HepG2 (cell line): ENCODE measurements at regions not wholly inside any gene's neighbourhood (a gene's known extent, or its start where the extent isn't known, plus 50 kb on each side); places are given as distances from the start of the nearest gene placed in this dataset.

Experiments
- ATAC-seq: fragments of 200-7000 bp; cut with Tn5 transposase; 3 replicates; pipeline ENCODE4 v1.9.1; 2020; ENCODE audit warnings: mild to moderate bottlenecking, moderate library complexity
- BruUV-seq: library from RNA; stranded (reverse); fragments of 400-500 nt; replicated peaks from 2 replicates; lab custom pipeline; 2021; lab: Mats Ljungman, UMichigan
- CTCF ChIA-PET: fragments of 300-600 bp; formaldehyde crosslinking; extraction: SDS; loops from one replicate; lab custom pipeline; 2021; ENCODE audit warnings: low total read pairs, inconsistent platforms, low intra/inter-chr PET ratio; lab: Yijun Ruan, JAX
- POLR2A ChIA-PET: fragments of 350-600 bp; sonication (Branson Sonifier 250); formaldehyde crosslinking; loops from one replicate; lab custom pipeline; 2020; ENCODE audit warnings: antibody characterized with exemption, inconsistent platforms; lab: Yijun Ruan, JAX
- DNase-seq: peaks from one replicate; pipeline ENCODE4 v3.0.0-alpha.2; 2015; ENCODE audit warnings: low spot score
- FAIRE-seq: peaks from 3 replicates; lab custom pipeline; 2011; peaks lifted over from hg19 to GRCh38; lab: Jason Lieb, UNC
- H2AFZ ChIP-seq: one replicate; pipeline ENCODE4 v1.6.1; 2011; ENCODE audit warnings: low read length, inconsistent platforms
- H3K27ac ChIP-seq: fragments of 300-600 bp; 3 replicates; pipeline ENCODE4 v1.8.0; 2011; ENCODE audit warnings: mixed run types, mild to moderate bottlenecking, mixed read lengths, low read length, inconsistent platforms; ENCODE audit not compliant: insufficient read depth; ENCODE audit errors: extremely low read length
- H3K27me3 ChIP-seq, 2 experiments: fragments of 200-600 bp in 1 of 2; 2 replicates in 1 of 2; 3 replicates in 1 of 2; pipeline versions ENCODE4 v1.6.0 to v1.8.0; 2011; ENCODE audit warnings: low read length in 2 of 2, mild to moderate bottlenecking in 2 of 2, moderate library complexity in 2 of 2, inconsistent platforms in 1 of 2; ENCODE audit not compliant: insufficient read depth in 2 of 2, control insufficient read depth in 1 of 2
- H3K36me3 ChIP-seq, 2 experiments: fragments of 200-600 bp in 1 of 2; replicated peaks in 1 of 2; 2 replicates in 1 of 2; 3 replicates in 1 of 2; pipeline versions ENCODE4 v1.5.1 to v1.8.0; 2011; ENCODE audit warnings: low read length in 2 of 2, inconsistent platforms in 1 of 2; ENCODE audit not compliant: insufficient read depth in 2 of 2, control insufficient read depth in 1 of 2
- H3K4me1 ChIP-seq: 2 replicates; pipeline ENCODE4 v1.5.1; 2012; ENCODE audit warnings: low read length, inconsistent platforms; ENCODE audit not compliant: insufficient read depth
- H3K4me2 ChIP-seq: 2 replicates; pipeline ENCODE4 v1.6.0; 2011; ENCODE audit warnings: low read depth, low read length, inconsistent platforms
- H3K4me3 ChIP-seq, 3 experiments: fragments of 200-600 bp in 1 of 3; sonication (generic), shearing (Covaris generic) in 1 of 3; replicated peaks in 1 of 3; 2 replicates each; pipeline ENCODE4 v1.5.1; 2011 to 2016; ENCODE audit warnings: low read length in 3 of 3, inconsistent platforms in 2 of 3, low read depth in 2 of 3, mild to moderate bottlenecking in 2 of 3, control low read depth in 1 of 3, mixed read lengths in 1 of 3; ENCODE audit not compliant: insufficient read depth in 1 of 3
- H3K79me2 ChIP-seq: one replicate; pipeline ENCODE4 v1.6.1; 2011; ENCODE audit warnings: low read length, inconsistent platforms; ENCODE audit not compliant: insufficient read depth
- H3K9ac ChIP-seq: 2 replicates; pipeline ENCODE4 v1.6.0; 2011; ENCODE audit warnings: mild to moderate bottlenecking, low read depth, low read length, inconsistent platforms; ENCODE audit not compliant: insufficient read depth
- H3K9me3 ChIP-seq: 2 replicates; pipeline ENCODE4 v1.5.1; 2012; ENCODE audit warnings: mild to moderate bottlenecking, low read length
- H4K20me1 ChIP-seq: 2 replicates; pipeline ENCODE4 v1.6.0; 2011; ENCODE audit warnings: inconsistent platforms, mild to moderate bottlenecking, low read length, moderate library complexity; ENCODE audit not compliant: insufficient read depth
- GPN1 ChIP-seq: sonication (generic); formaldehyde crosslinking; IDR thresholded peaks from 2 replicates; pipeline ENCODE4 v1.5.1; 2020; ENCODE audit warnings: missing genetic modification reagents, borderline replicate concordance
- JUN ChIP-seq: sonication (generic); formaldehyde crosslinking; IDR thresholded peaks from 2 replicates; pipeline ENCODE4 v1.4.0; 2020; ENCODE audit warnings: mild to moderate bottlenecking, missing genetic modification reagents
- KLF15 ChIP-seq: sonication (generic); formaldehyde crosslinking; IDR thresholded peaks from 2 replicates; pipeline ENCODE4 v1.8.1; 2023; ENCODE audit warnings: borderline replicate concordance, mild to moderate bottlenecking, inconsistent platforms, missing genetic modification reagents, mixed read lengths
- LRRFIP1 ChIP-seq: sonication (generic); formaldehyde crosslinking; conservative IDR thresholded peaks from 2 replicates; pipeline ENCODE4 v1.4.0; 2020; ENCODE audit warnings: missing genetic modification reagents
- MIER3 ChIP-seq: IDR thresholded peaks from 2 replicates; pipeline ENCODE4 v1.6.1; 2016; ENCODE audit warnings: missing compliant biosample characterization, borderline replicate concordance
- RBM22 ChIP-seq: fragments of 200-400 bp; formaldehyde crosslinking; optimal IDR thresholded peaks from 2 replicates; pipeline ENCODE3; 2017; ENCODE audit warnings: mild to moderate bottlenecking, low read length, moderate library complexity
- ZNF484 ChIP-seq: sonication (generic); formaldehyde crosslinking; IDR thresholded peaks from 2 replicates; pipeline ENCODE4 v1.5.1; 2020; ENCODE audit warnings: mild to moderate bottlenecking, low read depth, missing genetic modification reagents, borderline replicate concordance
- ZNF644 ChIP-seq: IDR thresholded peaks from 2 replicates; pipeline ENCODE4 v1.6.1; 2016; ENCODE audit warnings: low read depth
- ZNF713 ChIP-seq: sonication (generic); formaldehyde crosslinking; IDR thresholded peaks from 2 replicates; pipeline ENCODE4 v1.4.0; 2020; ENCODE audit warnings: mild to moderate bottlenecking, missing genetic modification reagents
- ZNF878 ChIP-seq: sonication (generic); formaldehyde crosslinking; IDR thresholded peaks from 2 replicates; pipeline ENCODE4 v1.8.1; 2023; ENCODE audit warnings: mild to moderate bottlenecking, missing genetic modification reagents, moderate library complexity
- WGBS: methylation state at CpG from one replicate; pipeline ENCODE4 v1.1.6; 2017; ENCODE audit warnings: low lambda C conversion rate; 5-methylcytosine and 5-hydroxymethylcytosine counted together
- in situ Hi-C: cut with HindIII; loops from 2 replicates; pipeline ENCODE4 v1.10.0; 2017; ENCODE audit warnings: low pct_unique_long_range_greater_than_20kb; ENCODE audit not compliant: extremely low pct_ligation_motif_present
- intact Hi-C: fragments of 100-400 bp; cut with micrococcal nuclease; formaldehyde crosslinking; loops from one replicate; pipeline ENCODE4 v1.10.0; 2022; ENCODE audit not compliant: unreplicated experiment
- TF ChIP-seq, protein P1 (sequence below): sonication (generic); formaldehyde crosslinking; IDR thresholded peaks from 2 replicates; pipeline ENCODE4 v1.8.0; 2022; ENCODE audit warnings: missing genetic modification reagents, mild to moderate bottlenecking, borderline replicate concordance
- TF ChIP-seq, protein P2 (sequence below): IDR thresholded peaks from 2 replicates; pipeline ENCODE4 v1.6.1; 2016; ENCODE audit warnings: missing compliant biosample characterization, missing genetic modification reagents, borderline replicate concordance
- TF ChIP-seq, protein P3 (sequence below): sonication (generic); formaldehyde crosslinking; IDR thresholded peaks from 2 replicates; pipeline ENCODE4 v1.5.0; 2020; ENCODE audit warnings: missing genetic modification reagents

DNA sequence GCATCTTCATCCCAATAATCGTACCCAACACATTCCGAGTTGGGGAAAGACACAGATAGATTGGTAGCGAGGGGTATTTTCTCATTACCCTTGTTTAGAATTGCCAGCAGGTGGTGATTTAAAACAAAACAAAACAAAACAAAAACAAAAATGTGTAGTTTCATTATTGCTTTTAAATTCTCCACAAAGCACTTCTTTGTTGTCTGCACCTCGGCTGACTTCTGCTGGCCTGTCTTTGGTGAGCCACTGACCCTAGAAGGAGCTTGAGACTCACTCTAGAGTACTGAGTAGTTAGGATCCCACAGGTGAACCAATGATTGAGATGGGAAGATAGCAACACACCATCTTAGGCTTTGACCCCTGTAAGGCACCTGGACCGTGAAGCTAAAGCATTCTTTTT, 105.4 kb upstream of the BET1 start:
- no peak for TF ChIP-seq ZNF644 (CRISPR knock-in tag)
- TF ChIP-seq, protein P1, sequence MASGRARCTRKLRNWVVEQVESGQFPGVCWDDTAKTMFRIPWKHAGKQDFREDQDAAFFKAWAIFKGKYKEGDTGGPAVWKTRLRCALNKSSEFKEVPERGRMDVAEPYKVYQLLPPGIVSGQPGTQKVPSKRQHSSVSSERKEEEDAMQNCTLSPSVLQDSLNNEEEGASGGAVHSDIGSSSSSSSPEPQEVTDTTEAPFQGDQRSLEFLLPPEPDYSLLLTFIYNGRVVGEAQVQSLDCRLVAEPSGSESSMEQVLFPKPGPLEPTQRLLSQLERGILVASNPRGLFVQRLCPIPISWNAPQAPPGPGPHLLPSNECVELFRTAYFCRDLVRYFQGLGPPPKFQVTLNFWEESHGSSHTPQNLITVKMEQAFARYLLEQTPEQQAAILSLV = no peak
- TF ChIP-seq, protein P2, sequence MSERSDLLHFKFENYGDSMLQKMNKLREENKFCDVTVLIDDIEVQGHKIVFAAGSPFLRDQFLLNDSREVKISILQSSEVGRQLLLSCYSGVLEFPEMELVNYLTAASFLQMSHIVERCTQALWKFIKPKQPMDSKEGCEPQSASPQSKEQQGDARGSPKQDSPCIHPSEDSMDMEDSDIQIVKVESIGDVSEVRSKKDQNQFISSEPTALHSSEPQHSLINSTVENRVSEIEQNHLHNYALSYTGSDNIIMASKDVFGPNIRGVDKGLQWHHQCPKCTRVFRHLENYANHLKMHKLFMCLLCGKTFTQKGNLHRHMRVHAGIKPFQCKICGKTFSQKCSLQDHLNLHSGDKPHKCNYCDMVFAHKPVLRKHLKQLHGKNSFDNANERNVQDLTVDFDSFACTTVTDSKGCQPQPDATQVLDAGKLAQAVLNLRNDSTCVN (CRISPR knock-in tag) = no peak
- no peak for TF ChIP-seq ZNF713 (CRISPR knock-in tag)
- TF ChIP-seq KLF15 = no peak
- TF ChIP-seq GPN1 (CRISPR knock-in tag) = no peak
- no peak for TF ChIP-seq MIER3
- TF ChIP-seq, protein P3, sequence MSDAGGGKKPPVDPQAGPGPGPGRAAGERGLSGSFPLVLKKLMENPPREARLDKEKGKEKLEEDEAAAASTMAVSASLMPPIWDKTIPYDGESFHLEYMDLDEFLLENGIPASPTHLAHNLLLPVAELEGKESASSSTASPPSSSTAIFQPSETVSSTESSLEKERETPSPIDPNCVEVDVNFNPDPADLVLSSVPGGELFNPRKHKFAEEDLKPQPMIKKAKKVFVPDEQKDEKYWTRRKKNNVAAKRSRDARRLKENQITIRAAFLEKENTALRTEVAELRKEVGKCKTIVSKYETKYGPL (CRISPR knock-in tag) = no peak
- TF ChIP-seq ZNF878 (CRISPR knock-in tag) = no peak
- no peak for TF ChIP-seq JUN (CRISPR knock-in tag)
- TF ChIP-seq ZNF484 (CRISPR knock-in tag) = no peak
- TF ChIP-seq RBM22 = no peak
- TF ChIP-seq LRRFIP1 (CRISPR knock-in tag) = no peak
- TF ChIP-seq, all 625 proteins: peak for 0
- Histone ChIP-seq H2AFZ (no peak overlapping the region), H3K4me3 (no peak overlapping the region), H3K9me3 (no peaks in the 10 kb centered on the region), H4K20me1 (no peaks in the 10 kb centered on the region), H3K36me3 (no peaks in the 10 kb centered on the region), H3K27ac (no peak overlapping the region), H3K4me1 (no peaks in the 10 kb centered on the region), H3K27me3 (no peaks in the 10 kb centered on the region), H3K4me2 (no peak overlapping the region), H3K9ac (no peak overlapping the region), H3K79me2 (no peaks in the 10 kb centered on the region)
- BruUV-seq = no TSS peak
- ChIA-PET CTCF (no interaction called here), POLR2A (no interaction called here)
- no peak for ATAC-seq
- intact Hi-C loops = no loop called here
- no peak for FAIRE-seq
- in situ Hi-C loops = no loop called here
- DNase-seq = no peak
- 10% methylated on average over 5 of the region's 5 CpGs for WGBS
